Smooth muscle cell of the brain vasculature (primary cell): ENCODE measurements at regions not wholly inside any gene's neighbourhood (a gene's known extent, or its start where the extent isn't known, plus 50 kb on each side); places are given as distances from the start of the nearest gene placed in this dataset.

Source experiments
- DNase-seq: peaks from one replicate; pipeline ENCODE4 v3.0.0-alpha.2; 2012; ENCODE audit warnings: low read depth, low spot score

DNA sequence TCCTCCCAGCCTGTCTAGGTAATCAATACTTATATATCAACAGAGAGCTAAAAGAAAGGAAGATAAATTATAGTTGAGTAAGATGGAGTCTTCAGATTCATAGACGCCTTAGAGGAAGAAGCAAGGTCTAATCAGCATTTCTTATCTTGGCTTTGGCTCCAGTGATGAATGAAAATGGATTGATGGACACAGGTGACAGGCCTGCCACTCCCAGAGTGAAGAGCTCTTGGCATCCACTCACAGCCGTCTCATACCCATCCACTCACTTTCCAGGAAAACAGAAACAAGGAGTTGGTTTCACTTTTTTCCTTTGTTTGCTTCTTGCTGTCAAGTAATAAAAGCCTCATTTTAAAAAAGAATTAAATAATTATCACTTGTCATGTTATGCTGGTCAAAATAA is 168.2 kb downstream of the MFSD1 start:
- DNase-seq, result no peak

DNA sequence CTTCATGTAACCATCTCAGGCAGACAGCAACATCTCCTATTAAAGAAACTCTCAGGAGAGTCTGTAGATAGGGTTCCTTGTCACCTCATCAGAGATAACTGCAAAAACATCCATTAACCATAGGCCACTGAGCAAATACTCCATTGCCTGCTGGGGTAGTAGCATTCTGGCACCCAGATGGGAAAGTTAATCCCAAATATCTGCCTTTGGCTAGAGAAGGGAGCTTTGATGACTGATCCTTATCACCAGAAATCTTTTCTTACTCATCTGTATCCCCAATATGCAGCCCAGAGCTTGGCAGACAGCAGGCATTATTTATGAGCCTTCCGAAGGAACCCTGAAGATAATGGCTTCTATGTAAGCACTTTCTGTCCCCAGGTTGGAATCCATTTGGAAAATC is 173.1 kb downstream of the MFSD1 start:
- DNase-seq, result no peak

GRCh38 chr3:158976966-158977365 is 175.1 kb downstream of the MFSD1 start:
- DNase-seq, result no peak

DNA sequence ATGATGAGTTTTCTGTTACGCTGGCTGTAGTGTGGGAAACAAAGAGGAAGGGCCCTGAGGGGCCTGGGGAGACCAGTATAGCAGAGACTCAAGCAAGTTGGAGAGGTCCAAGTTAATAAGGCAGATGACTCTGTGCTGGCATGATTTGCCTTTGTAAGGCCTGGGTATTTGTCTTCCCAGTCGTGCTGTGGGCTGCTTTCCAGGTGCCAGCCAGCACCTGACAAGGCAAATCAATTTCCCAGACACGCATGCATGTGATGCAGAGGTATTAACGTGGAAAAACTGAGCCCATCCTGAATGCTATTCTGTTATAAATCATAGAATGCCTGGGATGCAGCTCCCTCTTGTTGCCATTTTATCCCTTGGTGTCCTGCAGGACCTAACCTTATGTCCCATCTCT is 175.6 kb downstream of the MFSD1 start:
- DNase-seq, result no peak

DNA sequence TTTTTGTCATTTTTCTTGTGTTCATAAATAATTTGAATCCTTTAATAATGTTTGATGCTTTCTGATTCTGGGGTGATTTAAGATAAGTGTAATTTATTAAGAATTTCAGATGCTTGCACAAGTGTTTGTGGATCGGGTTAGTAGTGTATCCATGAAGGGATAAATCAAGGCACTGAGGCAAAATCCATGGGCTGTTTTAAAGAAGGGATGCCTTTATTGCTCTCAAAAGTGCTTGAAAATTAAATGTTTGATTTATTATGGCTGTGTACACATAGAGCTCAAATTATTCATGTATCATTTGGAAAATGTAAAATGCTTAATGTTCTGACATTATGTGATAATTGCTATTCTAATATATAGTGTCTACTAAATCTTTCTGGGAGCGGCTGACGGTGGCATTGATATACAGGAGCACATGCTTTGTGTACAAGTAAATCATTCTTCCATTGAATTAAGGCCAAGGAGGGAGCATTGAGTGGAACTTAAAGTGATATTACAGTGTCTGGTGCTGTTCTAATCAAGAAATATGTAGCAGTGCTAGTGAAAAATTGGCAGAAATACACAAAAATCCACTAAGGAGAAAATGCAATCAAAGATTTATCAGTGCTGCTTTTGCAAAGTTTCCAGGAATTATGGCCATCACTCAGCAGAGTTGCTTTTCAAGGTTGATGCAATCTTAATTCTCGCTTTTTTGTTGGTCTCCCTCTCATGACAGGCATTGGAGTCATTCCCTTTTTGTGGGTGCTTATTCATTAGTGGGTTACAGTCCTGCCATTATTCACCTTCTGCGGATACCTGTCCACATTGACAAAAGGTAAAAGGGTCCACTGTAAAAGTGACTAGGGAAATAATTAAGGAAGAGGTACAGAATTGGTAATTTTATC is 181.6 kb downstream of the MFSD1 start:
- DNase-seq, result no peak

DNA sequence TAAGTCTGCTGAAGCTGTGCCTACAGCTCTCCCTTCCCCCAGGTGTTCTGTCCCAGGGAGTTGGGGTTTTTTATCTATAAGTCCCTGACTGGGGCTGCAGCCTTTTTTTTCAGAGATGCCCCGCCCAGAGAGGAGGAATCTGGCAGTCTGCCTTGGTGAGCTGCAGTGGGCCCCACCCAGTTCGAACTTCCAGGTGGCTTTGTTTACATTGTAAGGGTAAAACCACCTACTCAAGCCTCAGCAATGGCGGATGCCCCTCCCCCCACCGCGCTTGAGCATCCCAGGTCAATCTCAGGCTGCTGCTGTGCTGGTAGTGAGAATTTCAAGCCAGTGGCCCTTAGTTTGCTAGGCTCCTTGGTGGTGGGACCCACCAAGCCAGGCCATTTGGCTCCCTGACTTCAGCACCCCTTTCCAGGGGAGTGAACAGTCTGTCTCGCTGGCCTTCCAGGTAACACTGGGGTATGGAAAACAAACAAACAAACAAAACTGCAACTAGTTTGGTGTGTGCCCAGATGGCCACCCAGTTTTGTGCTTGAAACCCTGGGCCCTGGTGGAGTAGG is 189.4 kb downstream of the MFSD1 start:
- DNase-seq, result no peak

DNA sequence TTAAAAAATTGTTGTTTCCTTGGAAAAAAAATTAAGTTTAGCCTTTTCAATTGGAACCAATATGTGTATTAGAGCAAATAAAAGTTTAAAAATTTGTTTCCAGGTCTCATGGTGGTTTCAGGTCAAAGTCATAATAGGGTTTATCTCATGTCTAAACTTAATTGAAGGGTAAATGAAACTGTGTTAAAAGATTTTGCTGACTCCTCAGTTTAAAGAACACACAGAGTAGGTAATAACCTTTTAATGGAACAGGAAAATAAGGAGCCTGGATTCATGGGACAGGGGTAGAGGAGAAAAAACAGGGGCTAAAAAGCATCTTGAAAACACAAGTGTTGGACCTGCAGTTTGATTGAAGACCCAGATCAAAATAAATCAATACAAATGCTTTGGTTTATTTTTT is 190.6 kb downstream of the MFSD1 start:
- no peak for DNase-seq

- no peak for DNase-seq
Measured at GRCh38 chr3:158994386-158994785, 192.5 kb downstream of the MFSD1 start.

DNA sequence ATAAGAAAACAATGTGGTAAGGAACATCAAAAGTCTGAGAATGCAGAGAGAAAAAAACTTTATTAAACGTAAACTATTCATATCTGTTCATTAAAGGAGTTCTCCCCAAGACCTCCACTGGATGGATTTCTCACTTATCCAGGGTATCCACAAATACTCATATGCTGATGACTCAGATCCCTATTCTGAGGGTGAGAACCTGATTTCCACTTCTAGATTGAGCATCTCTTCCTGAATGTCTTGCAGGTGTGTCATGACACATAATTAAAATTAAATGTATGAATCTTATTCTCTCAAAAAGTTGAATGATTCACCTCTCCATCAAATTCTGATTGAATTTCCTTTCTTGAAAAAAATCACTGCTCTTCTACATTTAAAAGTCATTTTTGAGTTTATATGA is 199.9 kb downstream of the MFSD1 start:
- no peak for DNase-seq

DNA sequence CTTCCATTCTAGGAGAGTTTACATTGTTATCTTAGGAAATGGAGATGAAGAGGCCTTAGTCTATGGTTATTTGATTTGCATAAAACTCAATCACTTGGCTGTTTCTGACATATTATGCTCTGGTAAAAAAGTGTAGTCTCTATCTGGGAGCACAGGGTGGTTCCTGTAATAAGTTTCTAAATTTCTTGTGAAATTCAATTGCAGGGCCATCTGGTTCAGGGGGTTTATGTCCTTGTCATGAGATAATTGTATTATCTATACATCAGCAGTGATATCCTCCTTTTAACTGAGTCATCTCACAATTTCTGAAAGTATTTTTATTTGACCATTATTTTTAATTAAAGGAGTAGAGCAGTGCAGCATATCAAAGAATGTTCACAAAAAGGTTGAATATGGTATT is 203.3 kb downstream of the MFSD1 start:
- no peak for DNase-seq

GRCh38 chr3:159007331-159007730 is 205.5 kb downstream of the MFSD1 start:
- DNase-seq, result no peak

DNA sequence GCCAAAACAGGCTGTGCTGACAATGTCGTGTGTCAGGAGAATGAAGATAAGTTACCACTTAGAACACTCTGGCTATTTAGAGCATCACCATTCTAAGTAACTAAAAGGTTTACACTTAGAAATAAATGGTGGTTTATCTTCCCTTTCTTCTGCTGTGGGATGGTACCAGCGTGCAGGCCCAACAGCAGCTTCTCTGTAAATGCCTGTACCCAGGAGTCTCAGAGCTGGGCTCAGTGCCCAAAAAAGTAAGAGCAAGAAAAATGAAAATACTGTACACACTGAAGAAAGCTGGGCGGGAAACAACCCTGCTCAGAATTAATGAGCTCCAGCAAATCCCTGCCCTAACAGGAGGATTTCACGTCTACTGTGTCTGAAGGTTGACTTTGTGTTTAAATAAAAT is 206.5 kb downstream of the MFSD1 start:
- no peak for DNase-seq

DNA sequence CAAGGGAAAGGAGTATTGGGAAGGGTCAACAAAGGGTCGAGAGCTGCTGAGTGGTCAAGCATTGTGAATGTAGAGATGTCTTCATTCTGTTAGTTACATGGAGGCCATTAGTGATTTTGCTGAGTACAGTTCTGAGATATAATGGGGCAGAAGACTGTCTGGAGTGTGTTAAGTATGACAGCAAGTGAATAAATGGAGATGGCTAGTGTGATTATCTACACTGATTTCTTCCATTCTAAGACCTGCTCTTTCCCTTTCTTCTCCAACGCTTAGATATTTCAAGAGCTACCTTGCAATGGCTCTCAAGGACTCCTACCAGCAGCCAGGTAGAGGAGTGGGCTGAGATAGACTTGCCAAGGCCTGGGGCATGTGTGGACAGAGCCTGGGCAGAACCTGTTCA is 216.5 kb downstream of the MFSD1 start:
- no peak for DNase-seq

DNA sequence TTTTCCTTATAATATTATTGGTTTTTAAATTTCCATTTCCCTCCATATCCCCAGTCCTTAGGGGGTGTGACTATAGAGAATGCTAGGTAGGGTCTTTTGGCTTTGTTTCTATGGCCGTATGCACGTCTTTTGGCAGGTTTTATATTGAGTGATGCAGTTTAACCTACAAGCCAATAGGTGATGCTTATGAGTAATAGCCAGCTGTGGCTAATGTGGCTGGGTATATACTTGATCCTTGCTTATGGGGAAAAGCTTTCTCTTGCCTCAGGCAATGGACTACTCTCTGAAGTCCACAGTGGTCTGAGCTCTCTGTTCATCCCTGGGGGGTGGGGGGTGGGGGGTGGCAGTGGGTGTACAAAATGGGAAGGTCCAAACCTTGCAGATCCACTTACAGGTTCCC is 223.9 kb downstream of the MFSD1 start:
- no peak for DNase-seq

- DNase-seq, result no peak
Measured at GRCh38 chr3:159026510-159026909, 224.7 kb downstream of the MFSD1 start.

- DNase-seq, result no peak
Measured at GRCh38 chr3:159028706-159029105, 226.9 kb downstream of the MFSD1 start.

DNA sequence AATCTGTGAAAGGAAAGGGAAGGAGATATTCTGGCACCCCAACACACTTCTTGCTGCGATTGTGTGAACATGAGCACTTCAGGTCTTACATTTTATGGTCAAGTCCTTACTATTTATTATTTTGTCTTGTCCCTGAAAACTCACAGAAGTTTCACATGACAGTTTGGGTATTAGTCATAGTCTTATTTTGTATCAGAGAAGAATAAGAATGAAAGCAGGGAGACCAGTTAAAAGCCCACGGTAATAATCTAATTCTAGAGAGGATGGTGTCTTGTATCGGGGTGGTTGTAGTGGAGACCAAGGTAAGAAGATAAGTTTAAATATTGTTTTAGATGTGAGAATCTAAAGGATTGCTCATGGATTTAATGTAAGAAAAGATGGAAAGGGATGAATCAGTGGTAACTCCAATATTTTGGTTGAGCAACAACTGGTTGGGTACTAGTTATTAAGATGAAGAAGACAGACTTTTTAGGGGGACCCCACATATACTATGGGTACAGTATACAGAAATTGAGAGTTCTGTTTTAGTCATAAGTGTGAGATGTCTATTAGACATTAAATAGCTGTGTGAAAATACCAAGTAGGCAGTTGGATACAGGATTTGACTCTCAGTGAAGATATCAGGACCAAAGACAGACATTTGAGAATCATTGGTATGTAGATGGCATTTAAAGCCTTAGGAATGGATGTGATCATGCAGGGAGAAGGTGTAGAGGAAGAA is 227.6 kb downstream of the MFSD1 start:
- no peak for DNase-seq

GRCh38 chr3:159030138-159030670 is 228.3 kb downstream of the MFSD1 start:
- no peak for DNase-seq

GRCh38 chr3:159030886-159031679 is 229.2 kb downstream of the MFSD1 start:
- DNase-seq, result no peak

- no peak for DNase-seq
Measured at GRCh38 chr3:159032311-159032710, 230.5 kb downstream of the MFSD1 start.

DNA sequence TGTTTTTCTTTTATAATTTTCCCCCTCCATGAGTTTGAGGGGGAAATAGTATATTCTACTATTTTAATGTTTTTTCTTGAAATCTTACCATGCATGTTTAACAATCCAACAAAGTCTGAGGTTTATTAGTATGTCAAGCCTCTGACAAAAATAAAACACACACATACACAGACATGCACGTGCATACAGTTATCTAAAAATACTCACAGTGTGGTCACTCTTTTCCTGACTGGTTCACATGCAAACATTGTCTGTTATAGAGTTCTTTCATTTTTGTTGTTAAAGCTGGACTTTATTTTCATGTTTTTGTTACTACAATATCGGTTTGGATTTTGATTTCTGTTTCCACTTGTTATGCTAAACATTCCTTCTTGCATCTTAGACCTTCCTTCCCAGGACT is 236.6 kb downstream of the MFSD1 start:
- no peak for DNase-seq

GRCh38 chr3:159039286-159039685 is 237.4 kb downstream of the MFSD1 start:
- no peak for DNase-seq
